ENCODE measurements at regions not wholly inside any gene's neighbourhood (a gene's known extent, or its start where the extent isn't known, plus 50 kb on each side); places are given as distances from the start of the nearest gene placed in this dataset.

- no peak overlapping the region for H3K4me3 ChIP-seq
- H3K4me1 ChIP-seq = no peaks in the 10 kb centered on the region
- 59 to 81% methylated on average over 6 of the region's 6 CpGs for WGBS, 2 donors
- DNase-seq (ENCODE audit: low spot score in 2 of 2) = no peak
- no peak overlapping the region for H3K27ac ChIP-seq
- no peaks in the 10 kb centered on the region for H3K9me3 ChIP-seq
- no peaks in the 10 kb centered on the region for H3K36me3 ChIP-seq
- TF ChIP-seq POLR2A (IDR thresholded peaks at IDR 0.05) (no peak), CTCF (IDR thresholded peaks at IDR 0.05) (no peak), EP300 (IDR thresholded peaks at IDR 0.05) (no peak)
- no peaks in the 10 kb centered on the region for H3K27me3 ChIP-seq
Measured at GRCh38 chr10:80729896-80730295, 192.2 kb downstream of the SH2D4B start.

- H3K36me3 ChIP-seq = no peaks in the 10 kb centered on the region
- H3K4me1 ChIP-seq = no peaks in the 10 kb centered on the region
- H3K27me3 ChIP-seq = no peaks in the 10 kb centered on the region
- no peak overlapping the region for H3K4me3 ChIP-seq
- WGBS, 2 donors = 49 to 68% methylated on average over 2 of the region's 2 CpGs
- no peak for DNase-seq (ENCODE audit: low spot score in 2 of 2)
- TF ChIP-seq EP300 (IDR thresholded peaks at IDR 0.05) (no peak), POLR2A (IDR thresholded peaks at IDR 0.05) (no peak), CTCF (IDR thresholded peaks at IDR 0.05) (no peak)
- H3K9me3 ChIP-seq = no peaks in the 10 kb centered on the region
- H3K27ac ChIP-seq = no peak overlapping the region
Measured at GRCh38 chr10:80730522-80730921, 192.8 kb downstream of the SH2D4B start.

GRCh38 chr10:80734589-80734988 is 196.9 kb downstream of the SH2D4B start:
- no peak for DNase-seq (ENCODE audit: low spot score in 2 of 2)
- no peaks in the 10 kb centered on the region for H3K9me3 ChIP-seq
- TF ChIP-seq POLR2A (IDR thresholded peaks at IDR 0.05) (no peak), CTCF (IDR thresholded peaks at IDR 0.05) (no peak), EP300 (IDR thresholded peaks at IDR 0.05) (no peak)
- no peak overlapping the region for H3K4me3 ChIP-seq
- no peak overlapping the region for H3K27ac ChIP-seq
- no peaks in the 10 kb centered on the region for H3K4me1 ChIP-seq
- H3K27me3 ChIP-seq = no peaks in the 10 kb centered on the region
- no peaks in the 10 kb centered on the region for H3K36me3 ChIP-seq

- no peak overlapping the region for H3K27ac ChIP-seq
- 80 to 87% methylated on average over 2 of the region's 2 CpGs for WGBS, 2 donors
- no peaks in the 10 kb centered on the region for H3K4me1 ChIP-seq
- TF ChIP-seq POLR2A (IDR thresholded peaks at IDR 0.05) = no peak
- TF ChIP-seq CTCF (IDR thresholded peaks at IDR 0.05) = no peak
- no peak for TF ChIP-seq EP300 (IDR thresholded peaks at IDR 0.05)
- H3K4me3 ChIP-seq = no peak overlapping the region
- no peaks in the 10 kb centered on the region for H3K9me3 ChIP-seq
- H3K36me3 ChIP-seq = no peaks in the 10 kb centered on the region
- DNase-seq (ENCODE audit: low spot score in 2 of 2) = no peak
- no peaks in the 10 kb centered on the region for H3K27me3 ChIP-seq
Measured at GRCh38 chr10:80737209-80737608, 199.5 kb downstream of the SH2D4B start.

GRCh38 chr10:80739328-80739727 is 201.6 kb downstream of the SH2D4B start:
- WGBS, 2 donors = 88 to 94% methylated on average over 6 of the region's 6 CpGs
- Histone ChIP-seq H3K27ac (no peak overlapping the region), H3K4me1 (no peaks in the 10 kb centered on the region), H3K36me3 (no peaks in the 10 kb centered on the region), H3K9me3 (no peaks in the 10 kb centered on the region), H3K27me3 (no peaks in the 10 kb centered on the region), H3K4me3 (no peak overlapping the region)
- TF ChIP-seq CTCF (IDR thresholded peaks at IDR 0.05) = no peak
- no peak for TF ChIP-seq POLR2A (IDR thresholded peaks at IDR 0.05)
- no peak for TF ChIP-seq EP300 (IDR thresholded peaks at IDR 0.05)
- no peak for DNase-seq (ENCODE audit: low spot score in 2 of 2)

Data from tibial nerve (tissue), 4 donors.